GM19023 (cell line): ENCODE measurements at regions not wholly inside any gene's neighbourhood (a gene's known extent, or its start where the extent isn't known, plus 50 kb on each side); places are given as distances from the start of the nearest gene placed in this dataset.

ENCODE experiments used
- ATAC-seq: cut with Tn5 transposase; IDR thresholded peaks from one replicate; pipeline ENCODE4 v1.9.1; 2021; ENCODE audit warnings: mild to moderate bottlenecking, moderate library complexity; ENCODE audit not compliant: unreplicated experiment

DNA sequence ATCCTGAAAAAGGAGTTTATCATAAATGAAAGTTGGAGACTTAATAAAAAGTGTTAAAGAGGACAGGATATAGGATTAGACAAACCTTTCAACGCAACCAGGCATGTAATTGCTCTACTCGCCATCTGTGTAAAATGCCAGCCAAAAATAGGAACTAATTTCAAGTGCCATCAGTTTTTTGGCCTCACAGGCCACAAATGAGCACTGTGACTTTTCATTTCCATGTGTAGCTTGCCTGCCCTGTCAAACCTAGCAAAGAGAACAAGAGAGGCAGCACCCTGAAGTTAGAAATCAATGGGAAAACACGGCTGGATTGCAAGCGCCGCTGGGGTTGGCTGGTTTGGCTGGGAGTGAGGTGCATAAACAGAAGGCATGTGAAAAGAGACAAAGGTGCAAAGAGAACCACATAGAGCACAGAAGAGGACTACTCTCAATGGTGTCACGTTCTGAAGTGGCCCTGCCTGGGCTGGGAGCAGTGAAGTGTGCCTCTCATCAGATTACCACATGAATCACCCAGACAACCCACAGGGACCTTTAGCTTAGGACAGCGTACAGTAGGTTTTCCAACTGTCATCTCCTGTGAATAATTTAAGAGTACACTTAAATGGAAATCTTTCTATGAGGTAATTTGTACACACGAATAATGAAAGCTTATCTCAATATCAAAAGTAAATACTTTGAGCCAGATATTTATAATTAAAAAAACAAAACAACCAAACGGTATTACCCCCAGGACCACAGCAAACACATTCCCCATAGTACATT lies 78.0 kb upstream of the NHSL1 start:
- no peak for ATAC-seq

DNA sequence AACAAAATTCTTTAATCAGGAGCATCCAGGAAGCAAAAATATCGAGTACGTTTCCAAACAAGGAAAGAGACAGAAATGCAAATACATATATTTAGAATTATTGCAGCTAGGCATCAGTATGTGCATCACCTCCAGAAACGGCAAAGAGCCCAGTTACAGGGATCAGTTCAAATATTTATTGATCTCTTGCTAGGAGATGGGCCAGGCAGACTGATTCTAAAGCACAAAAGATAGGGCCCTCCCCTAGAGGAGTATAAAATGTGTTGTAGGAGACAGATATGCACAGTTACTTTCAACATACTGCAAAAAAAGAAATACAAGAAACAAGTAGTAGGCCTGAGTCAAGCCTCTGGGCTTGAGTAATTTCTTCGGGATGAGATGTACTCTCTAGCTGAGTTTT lies 80.7 kb upstream of the NHSL1 start:
- no peak for ATAC-seq

DNA sequence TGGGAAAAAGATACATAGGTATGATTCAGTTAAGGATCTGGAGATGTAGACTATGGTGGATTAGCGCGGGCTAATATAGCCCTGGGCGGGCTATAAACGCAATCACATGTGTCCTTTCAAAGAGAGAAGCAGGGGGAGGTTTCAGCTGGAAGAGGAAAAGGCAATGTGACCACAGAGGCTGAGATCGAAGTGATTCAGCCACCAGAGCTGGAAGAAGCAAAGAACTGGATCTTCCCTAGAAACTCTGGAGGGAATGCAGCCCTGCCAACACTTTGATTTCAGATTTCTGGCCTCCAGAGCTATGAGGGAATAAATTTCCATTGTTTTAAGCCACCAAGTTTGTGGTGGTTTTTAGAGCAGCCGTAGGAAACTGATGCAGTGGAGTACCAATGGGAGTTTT lies 81.5 kb upstream of the NHSL1 start:
- no peak for ATAC-seq

DNA sequence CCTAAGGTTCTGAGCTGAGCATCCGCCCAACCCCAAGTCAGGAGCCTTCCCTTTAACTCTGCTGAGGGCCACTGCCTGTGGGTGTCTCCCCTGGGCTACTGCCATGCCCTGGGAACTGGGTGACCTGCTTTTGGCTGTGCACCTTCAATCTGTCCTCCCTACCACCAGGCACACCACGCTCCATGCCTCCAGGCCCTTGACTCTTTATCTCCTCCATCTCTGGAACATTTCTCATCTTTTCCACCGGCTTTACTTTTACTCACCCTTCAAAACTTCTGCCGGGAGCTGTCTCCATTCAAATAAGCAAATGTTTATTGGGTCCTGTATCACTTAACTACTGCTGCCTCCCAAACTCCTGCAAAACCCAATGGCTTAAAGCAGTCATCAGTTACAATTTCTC lies 83.3 kb upstream of the NHSL1 start:
- no peak for ATAC-seq

DNA sequence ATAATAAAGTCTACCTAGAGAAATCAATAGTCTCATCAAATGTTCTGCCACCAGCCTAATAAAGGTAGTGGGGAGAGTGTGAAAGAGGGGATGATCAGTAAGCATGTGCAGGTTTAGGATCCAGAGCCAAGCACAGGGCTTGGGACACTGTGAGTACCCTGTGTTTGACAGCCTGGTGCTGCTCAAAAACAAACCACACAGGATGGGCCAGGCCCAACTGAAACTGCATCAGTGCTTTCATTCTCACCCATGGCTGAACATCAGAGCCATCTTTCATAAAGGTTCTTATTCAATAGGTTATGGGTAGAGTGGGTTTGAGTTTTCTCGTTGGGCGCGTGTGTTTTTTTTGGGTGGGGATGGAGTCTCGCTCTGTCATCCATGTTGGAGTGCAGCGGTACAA lies 87.3 kb upstream of the NHSL1 start:
- ATAC-seq, result no peak

DNA sequence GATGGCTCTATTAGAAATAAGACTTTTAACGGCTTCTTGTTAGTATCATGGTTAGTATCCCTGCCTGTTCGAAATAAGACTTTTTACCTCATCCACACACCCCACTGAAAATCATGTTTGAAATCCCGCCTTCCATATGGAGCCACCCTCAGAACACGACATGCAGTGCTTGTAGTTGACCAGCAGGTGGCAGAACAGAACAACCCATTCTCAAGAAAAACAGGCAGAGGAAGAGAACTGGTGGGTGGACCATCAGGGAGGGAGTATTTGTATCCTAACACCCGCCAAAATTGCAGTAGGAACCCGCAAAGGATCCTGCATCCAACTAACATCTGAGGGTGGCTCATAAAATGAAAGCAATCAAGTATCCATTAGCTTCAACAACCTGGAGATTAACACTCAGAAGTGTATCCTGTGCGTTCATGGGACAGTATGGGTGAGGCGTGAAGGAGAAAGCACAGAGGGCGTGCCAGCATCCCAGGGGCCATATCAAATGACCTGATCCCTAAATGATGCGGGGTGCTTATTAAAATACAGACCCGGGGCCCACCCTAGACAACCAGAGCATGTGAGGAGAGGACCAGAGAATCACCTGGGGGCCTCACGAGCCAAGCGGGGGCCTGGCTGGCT lies 89.6 kb upstream of the NHSL1 start:
- ATAC-seq, result no peak

DNA sequence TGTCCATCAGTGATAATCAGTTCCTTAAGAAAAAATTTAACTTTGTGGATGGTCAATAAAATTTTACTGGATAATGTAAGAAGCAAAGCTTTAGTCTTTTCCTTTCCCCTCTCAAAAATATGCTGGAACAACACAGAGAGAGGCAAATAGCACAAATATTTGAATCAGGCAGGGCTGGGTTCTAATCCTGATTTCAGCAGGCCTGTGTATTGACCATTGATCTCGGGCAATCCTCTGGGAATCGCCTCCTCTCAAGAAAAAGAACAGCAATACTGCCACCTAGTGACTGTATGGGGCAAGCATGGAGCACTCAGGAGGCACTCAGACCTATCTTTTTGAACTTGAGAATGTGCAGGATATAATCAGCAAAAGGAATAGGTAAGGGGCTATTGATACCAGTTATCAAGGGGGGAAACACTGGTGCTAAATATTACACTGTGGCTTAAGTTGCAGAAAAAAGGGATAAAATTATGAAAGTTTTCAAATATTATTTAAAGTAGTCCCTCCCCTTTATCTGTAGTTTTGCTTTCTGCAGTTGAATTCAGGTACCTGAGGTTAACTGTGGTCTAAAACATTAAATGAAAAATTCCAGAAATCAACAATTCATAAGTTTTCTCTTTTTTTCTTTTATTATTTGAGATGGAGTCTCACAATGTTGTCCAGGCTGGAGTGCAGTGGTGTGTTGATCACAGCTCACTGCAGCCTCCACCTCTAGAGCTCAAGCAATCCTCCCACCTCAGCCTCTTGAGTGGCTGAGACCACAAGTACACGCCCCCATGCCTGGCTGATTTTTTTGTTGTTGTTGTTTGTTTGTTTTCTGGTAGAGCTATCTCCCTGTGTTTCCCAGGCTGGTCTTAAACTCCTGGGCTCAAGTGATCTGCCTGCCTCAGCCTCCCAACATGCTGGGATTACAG lies 91.8 kb upstream of the NHSL1 start:
- no peak for ATAC-seq

DNA sequence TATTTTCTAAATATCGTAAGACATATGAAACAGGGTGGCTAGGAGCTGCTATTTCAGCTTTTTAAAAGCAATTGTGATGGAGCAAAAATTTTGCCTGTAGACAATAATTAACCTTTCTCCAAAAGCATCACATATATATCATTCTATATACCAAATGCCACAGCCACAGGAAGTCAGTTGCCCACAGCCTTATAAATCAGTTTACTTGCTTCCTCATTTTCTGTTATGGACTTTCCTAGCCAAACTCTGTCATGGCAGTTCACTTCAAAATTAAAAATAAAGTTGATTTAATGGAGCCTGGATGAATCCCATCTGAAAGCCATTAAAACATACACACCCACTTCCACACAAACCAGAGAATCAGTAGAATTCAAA lies 93.4 kb upstream of the NHSL1 start:
- ATAC-seq, result peak; percentile 53

DNA sequence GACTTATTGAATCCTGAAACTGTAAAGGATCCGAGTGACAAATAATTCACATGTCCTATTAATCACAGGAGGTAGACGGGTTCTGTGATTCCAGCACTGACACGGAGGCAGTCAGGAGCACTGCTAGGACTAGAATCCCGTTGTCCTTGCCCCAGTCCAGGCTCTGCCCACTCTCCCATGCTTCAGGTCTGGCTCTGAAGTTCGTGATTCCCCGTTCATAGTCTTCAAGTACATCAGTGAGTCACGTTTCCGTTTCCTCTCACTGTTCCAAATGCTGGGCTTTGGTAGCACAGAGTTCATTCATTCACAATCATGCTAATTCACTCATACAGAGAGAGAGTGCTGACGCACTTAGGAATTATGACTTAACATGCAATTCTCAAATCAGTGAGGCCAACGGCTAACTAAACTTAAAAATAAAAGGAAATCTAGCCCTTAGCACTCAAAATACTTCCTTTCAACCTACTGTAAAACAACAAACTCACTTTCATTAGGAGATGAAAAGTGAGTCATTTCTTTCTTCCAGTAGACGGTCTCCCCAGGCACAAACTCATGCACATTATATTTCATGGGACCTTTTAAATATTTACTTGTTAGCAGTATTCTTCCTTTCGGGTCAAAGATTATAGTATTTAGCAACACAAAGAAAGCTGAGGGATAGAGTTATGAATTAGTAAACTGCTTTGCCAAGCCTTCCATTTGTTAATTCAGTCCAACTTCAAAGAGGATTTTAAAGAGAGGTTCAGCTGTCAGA lies 94.0 kb upstream of the NHSL1 start:
- peak; percentile 69 for ATAC-seq

DNA sequence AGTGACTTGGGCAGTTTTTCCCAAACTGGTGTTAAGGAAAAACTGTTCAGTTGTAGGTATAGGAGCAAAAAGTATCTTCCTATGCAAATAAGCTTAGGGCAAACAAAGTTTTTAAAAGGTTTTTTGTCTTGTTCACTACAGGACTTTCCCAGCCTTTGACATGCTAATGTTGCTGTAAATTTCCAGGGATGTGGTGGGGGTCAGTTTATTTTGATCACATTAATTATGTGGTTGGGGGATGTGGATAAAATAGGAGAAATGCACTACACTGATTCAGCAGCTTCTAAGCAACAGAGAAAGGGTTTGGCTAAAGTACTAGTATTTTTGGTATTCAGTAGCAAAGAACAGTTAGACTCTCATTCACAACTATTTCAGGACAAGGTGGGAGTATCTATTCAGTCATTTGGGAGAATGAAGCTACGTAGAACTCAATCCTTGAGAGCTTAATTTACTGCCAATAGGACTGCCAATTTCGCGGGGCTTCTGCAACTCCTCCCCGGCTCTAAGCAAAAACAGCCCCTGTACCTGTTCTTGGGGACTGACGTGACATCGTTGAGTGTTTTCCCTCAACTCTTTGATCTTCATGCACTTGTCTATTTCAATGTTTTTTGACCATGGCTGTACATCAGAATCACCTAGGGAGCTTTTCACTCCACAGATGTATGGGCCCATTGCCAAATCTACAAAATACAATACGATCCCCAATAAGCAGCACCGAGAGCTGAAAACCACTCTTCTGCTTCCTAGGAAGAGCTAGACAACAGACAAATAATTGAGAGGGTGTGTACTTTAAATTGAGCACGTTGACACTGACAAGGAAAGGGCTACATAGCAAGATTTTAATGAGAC lies 94.8 kb upstream of the NHSL1 start:
- ATAC-seq, result no peak

DNA sequence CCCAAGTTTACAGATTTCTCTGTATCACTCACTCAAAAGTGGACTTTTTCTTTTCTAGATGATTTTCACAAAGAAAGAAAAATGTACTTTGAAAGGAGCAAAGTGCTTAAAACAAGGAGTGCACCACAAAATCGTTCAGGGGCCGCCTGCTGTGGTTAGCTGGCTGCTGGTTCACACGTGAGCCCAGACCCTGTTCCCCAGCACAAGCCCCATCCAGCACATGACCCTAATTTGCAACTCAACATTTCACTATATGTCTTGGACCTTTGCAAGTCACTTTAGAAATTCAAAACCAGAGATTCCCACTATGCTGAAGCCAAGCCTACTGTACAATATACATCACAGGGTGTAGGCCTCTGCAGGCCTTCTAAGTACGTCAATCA lies 95.5 kb upstream of the NHSL1 start:
- no peak for ATAC-seq

DNA sequence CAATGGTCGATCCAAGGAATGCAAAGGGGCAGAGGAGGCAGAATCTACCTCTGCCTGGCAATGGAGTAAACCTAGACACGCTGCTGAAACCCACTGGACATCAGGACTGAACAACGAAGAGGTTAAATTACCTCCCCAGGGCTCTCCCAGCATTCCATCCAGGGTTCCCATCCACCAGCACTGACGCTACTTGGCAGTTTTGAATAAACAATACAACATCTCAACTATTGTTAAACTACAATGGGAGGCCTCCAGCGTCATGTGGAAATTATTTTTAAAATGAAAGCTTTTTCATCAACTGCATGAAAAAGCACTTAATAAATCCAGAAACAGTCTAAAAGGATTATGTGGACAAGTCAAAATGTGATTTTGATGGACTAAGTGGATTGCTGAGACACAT lies 96.8 kb upstream of the NHSL1 start:
- ATAC-seq, result no peak

DNA sequence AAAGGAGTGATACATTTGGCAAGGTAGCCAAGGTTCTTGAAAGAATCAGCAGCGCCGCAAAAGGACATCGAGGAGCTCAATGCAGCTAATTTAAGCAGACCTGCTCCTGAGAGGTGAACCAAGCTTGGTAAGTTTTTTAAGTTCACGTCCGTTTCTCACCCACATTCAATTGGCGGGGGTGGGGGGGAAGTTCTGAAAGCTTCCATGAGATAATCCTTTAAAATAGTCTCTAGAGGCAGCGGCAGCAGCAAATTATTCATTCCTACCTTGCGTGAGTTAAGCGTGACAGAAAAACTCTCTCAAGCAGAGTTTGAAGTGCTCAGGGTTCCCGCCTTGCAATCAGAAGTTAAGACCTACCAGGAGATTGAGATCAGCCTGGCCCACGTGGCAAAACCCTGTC lies 97.3 kb upstream of the NHSL1 start:
- ATAC-seq, result no peak

DNA sequence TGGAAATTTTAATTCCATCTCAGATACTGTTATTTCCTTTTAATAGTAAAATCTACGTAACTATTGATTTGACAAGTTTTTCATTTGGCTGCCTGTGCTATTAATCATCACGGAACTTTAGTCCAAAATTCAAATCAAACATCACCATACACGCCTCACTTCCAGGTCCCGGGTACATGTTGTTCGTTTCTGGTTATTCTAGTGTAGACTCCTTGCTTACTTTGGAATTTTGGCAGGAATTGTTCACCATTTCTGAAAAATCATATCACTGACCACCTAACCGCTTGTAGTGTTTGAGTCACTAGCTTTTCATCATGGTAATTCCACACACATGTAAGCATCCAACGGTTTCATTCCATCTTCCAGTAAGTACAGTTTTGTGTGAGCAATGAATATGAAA lies 98.0 kb upstream of the NHSL1 start:
- no peak for ATAC-seq

DNA sequence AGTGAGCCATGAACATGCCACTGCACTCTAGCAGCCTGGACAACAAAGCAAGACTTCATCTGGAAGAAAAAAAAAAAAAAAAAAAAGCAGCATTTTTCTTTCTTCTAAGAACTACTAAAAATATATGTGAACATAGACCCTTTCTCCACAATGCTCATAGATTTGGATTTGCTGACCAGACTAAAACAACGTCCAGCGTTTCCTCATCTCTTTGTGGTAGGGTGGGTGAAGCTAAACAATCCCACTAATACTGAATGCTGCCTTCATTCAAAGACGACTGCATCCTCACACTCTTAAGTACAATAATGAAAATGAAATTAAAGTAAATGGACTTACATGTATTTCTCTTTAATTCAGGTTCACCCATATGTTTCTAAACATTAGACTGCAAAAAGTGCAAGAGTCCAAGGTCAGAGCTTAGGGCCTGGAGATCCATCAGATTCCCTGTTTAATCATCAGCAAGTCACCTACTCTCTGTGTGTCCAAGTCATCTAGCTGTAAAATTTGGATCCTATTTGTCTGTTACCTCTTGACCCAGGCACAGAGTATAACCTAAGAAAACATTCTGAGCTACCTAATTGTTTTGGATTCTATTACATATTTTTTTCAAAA lies 99.4 kb upstream of the NHSL1 start:
- ATAC-seq, result no peak

DNA sequence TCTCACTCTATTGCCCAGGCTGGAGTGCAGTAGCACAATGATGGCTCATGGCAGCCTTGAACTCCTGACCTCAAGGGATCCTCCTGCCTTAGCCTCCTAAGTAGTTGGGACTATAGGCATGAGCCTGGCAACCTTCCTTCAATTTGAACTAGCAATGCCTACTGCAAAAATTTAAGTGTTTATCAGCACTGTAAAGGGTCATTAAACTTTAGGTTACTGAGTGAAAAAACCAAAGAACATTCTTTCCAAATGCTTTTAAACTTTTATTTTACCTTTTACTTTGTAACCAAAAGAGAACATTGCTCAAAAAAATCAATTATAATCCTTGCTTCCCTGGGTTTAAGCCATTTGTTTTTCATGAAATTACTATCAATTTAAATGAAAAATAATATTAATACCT lies 101.0 kb upstream of the NHSL1 start:
- no peak for ATAC-seq

DNA sequence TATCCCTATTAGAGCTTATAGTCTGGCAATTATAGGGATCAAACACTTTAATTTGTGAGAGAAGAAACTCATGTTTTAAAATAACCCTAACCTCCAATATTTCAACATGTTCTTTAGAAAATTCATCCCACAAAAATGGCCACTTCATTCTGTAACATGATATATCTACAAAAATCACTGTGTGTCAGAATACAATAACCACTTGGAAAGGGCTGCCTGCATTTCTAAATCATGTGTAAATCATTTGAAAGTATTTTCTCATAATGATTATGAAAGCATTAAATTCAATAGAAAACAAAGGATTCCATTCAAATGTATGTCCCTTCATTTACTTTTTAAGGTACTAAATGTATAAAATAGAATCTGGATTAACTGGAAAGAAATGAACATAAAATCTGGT lies 101.4 kb upstream of the NHSL1 start:
- no peak for ATAC-seq

DNA sequence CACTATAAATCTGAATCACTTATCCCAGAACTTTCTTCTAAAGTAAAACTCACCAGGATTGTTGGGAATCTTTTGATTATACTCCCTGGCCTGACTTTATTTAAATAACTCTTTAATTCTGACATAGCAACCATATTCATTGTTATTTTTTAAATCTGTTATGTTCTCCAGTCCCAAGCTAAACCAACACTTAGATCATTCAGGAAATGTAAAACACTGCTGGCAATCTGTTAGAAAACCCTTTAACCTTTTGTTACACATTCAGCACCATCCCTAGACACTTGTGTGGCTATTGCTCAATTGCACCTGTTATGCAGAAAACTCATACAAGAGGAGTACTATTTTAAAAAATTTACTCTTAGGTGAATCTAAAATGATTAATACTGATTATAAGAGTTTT lies 101.8 kb upstream of the NHSL1 start:
- ATAC-seq, result no peak

DNA sequence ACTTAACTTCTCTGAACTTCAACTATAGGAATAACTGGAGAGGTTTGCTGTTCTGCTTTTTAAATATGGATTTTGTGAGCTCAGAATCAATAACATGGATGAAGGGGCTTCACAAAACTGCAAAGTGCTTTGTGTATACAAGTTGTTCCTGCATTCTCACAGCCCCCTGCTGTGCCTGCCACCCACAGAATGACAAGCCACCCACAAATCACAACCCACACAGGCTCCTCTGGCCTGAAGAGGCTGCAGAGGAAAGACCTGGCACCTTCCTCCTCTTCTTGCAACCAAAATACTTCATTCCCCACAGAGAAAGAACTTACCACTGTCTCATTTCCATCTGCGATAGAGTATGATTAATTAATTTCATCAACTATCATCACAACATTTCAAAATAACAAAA lies 106.7 kb upstream of the NHSL1 start:
- ATAC-seq, result no peak
